ENCODE measurements at regions not wholly inside any gene's neighbourhood (a gene's known extent, or its start where the extent isn't known, plus 50 kb on each side); places are given as distances from the start of the nearest gene placed in this dataset.

GRCh38 chr2:158022888-158023287 is 78.8 kb upstream of the UPP2 start:
- no peak for TF ChIP-seq POLR2A (IDR thresholded peaks at IDR 0.05)
- TF ChIP-seq CTCF (IDR thresholded peaks at IDR 0.05) = no peak
